GM19193 (cell line): ENCODE measurements at regions not wholly inside any gene's neighbourhood (a gene's known extent, or its start where the extent isn't known, plus 50 kb on each side); places are given as distances from the start of the nearest gene placed in this dataset.

Experiments used
- POLR2A ChIP-seq: IDR thresholded peaks from 4 replicates; pipeline ENCODE4 v1.6.1; 2011; ENCODE audit not compliant: insufficient read depth, insufficient read length; ENCODE audit errors: extremely low read depth

GRCh38 chr10:78830976-78831375 lies 237.8 kb upstream of the ZMIZ1 start:
- TF ChIP-seq POLR2A, result no peak

- TF ChIP-seq POLR2A, result no peak
Observed at GRCh38 chr10:78831461-78831860, 237.3 kb upstream of the ZMIZ1 start.

- no peak for TF ChIP-seq POLR2A
Observed at GRCh38 chr10:78832281-78832680, 236.5 kb upstream of the ZMIZ1 start.

- no peak for TF ChIP-seq POLR2A
Observed at GRCh38 chr10:78838141-78838657, 230.6 kb upstream of the ZMIZ1 start.

- no peak for TF ChIP-seq POLR2A
Observed at GRCh38 chr10:78843495-78843894, 225.3 kb upstream of the ZMIZ1 start.

- no peak for TF ChIP-seq POLR2A
Observed at GRCh38 chr10:78844960-78845607, 223.7 kb upstream of the ZMIZ1 start.

- TF ChIP-seq POLR2A, result no peak
Observed at GRCh38 chr10:78846071-78846470, 222.7 kb upstream of the ZMIZ1 start.

GRCh38 chr10:78846760-78847159 lies 222.0 kb upstream of the ZMIZ1 start:
- no peak for TF ChIP-seq POLR2A

GRCh38 chr10:78847485-78847884 lies 221.3 kb upstream of the ZMIZ1 start:
- TF ChIP-seq POLR2A, result no peak

GRCh38 chr10:78849115-78849514 lies 219.7 kb upstream of the ZMIZ1 start:
- TF ChIP-seq POLR2A, result no peak

GRCh38 chr10:78849731-78850130 lies 219.0 kb upstream of the ZMIZ1 start:
- no peak for TF ChIP-seq POLR2A

- TF ChIP-seq POLR2A, result no peak
Observed at GRCh38 chr10:78850644-78851435, 217.9 kb upstream of the ZMIZ1 start.

GRCh38 chr10:78851647-78852046 lies 217.1 kb upstream of the ZMIZ1 start:
- TF ChIP-seq POLR2A, result no peak

GRCh38 chr10:78852466-78853240 lies 216.1 kb upstream of the ZMIZ1 start:
- TF ChIP-seq POLR2A, result no peak

GRCh38 chr10:78853864-78854263 lies 214.9 kb upstream of the ZMIZ1 start:
- no peak for TF ChIP-seq POLR2A
